H7 (cell line): ENCODE measurements at regions not wholly inside any gene's neighbourhood (a gene's known extent, or its start where the extent isn't known, plus 50 kb on each side); places are given as distances from the start of the nearest gene placed in this dataset.
A peak's percentile ranks its signal among the peaks of the same experiment; 100 is the strongest.
"Not testable (repeated sequence)": the region's sequence is repeated elsewhere in the genome, so short reads cannot be mapped to it uniquely, and the experiment has no call there.

ENCODE experiments used
- DNase-seq: peaks from one replicate; pipeline ENCODE4 v3.0.0; 2012
- H3K27me3 ChIP-seq: 2 replicates; pipeline ENCODE4 v1.6.0; 2011; ENCODE audit warnings: mild to moderate bottlenecking, low read length; ENCODE audit not compliant: control insufficient read depth, insufficient read depth
- H3K36me3 ChIP-seq: replicated peaks from 2 replicates; pipeline ENCODE4 v1.5.1; 2011; ENCODE audit warnings: low read length; ENCODE audit not compliant: control insufficient read depth, insufficient read depth
- H3K4me3 ChIP-seq: 2 replicates; pipeline ENCODE4 v1.5.1; 2011; ENCODE audit warnings: low read depth, mild to moderate bottlenecking, control low read depth, low read length, moderate library complexity; ENCODE audit not compliant: insufficient read depth

GRCh38 chr7:52233248-52233647, 802.2 kb upstream of the POM121L12 start:
- DNase-seq, result no peak
- Histone ChIP-seq H3K36me3 (no peaks in the 10 kb centered on the region; the same call in 1 of the 2 replicates), H3K4me3 (no peak overlapping the region), H3K27me3 (no peaks in the 10 kb centered on the region)

- H3K36me3 ChIP-seq, result no peaks in the 10 kb centered on the region
- H3K27me3 ChIP-seq, result no peaks in the 10 kb centered on the region
- DNase-seq, result no peak
- no peak overlapping the region for H3K4me3 ChIP-seq
These were observed 823.5 kb upstream of the POM121L12 start for GRCh38 chr7:52211930-52212329.

GRCh38 chr7:52209614-52210013, 825.8 kb upstream of the POM121L12 start:
- H3K27me3 ChIP-seq, result no peaks in the 10 kb centered on the region
- H3K36me3 ChIP-seq, result no peaks in the 10 kb centered on the region
- no peak for DNase-seq
- H3K4me3 ChIP-seq, result no peak overlapping the region

- H3K27me3 ChIP-seq, result no peaks in the 10 kb centered on the region
- H3K4me3 ChIP-seq, result no peak overlapping the region
- DNase-seq, result no peak
- no peaks in the 10 kb centered on the region for H3K36me3 ChIP-seq
These were observed 838.2 kb upstream of the POM121L12 start for GRCh38 chr7:52197221-52197620.

GRCh38 chr7:52195664-52196063, 839.8 kb upstream of the POM121L12 start:
- no peaks in the 10 kb centered on the region for H3K27me3 ChIP-seq

GRCh38 chr7:52189153-52189778, 846.2 kb upstream of the POM121L12 start:
- no peak for DNase-seq
- Histone ChIP-seq H3K36me3 (no peaks in the 10 kb centered on the region), H3K4me3 (no peak overlapping the region), H3K27me3 (no peaks in the 10 kb centered on the region)

More at GRCh38 chr7:52195664-52196063, 839.8 kb upstream of the POM121L12 start:
- Histone ChIP-seq H3K4me3 (no peak overlapping the region), H3K36me3 (no peaks in the 10 kb centered on the region)
- DNase-seq, result no peak

GRCh38 chr7:52184006-52184703, 851.3 kb upstream of the POM121L12 start:
- no peak for DNase-seq
- H3K36me3 ChIP-seq, result no peaks in the 10 kb centered on the region
- no peaks in the 10 kb centered on the region for H3K27me3 ChIP-seq
- H3K4me3 ChIP-seq, result no peak overlapping the region

GRCh38 chr7:52179934-52180333, 855.5 kb upstream of the POM121L12 start:
- no peak for DNase-seq
- H3K36me3 ChIP-seq, result no peaks in the 10 kb centered on the region
- H3K4me3 ChIP-seq, result no peak overlapping the region
- no peaks in the 10 kb centered on the region for H3K27me3 ChIP-seq

- no peaks in the 10 kb centered on the region for H3K27me3 ChIP-seq
- peak; percentile 54 for DNase-seq
- no peak overlapping the region for H3K4me3 ChIP-seq
- H3K36me3 ChIP-seq, result no peaks in the 10 kb centered on the region
These were observed 851.5 kb upstream of the COBL start for GRCh38 chr7:52168085-52168484.

- no peak for DNase-seq
- H3K36me3 ChIP-seq, result no peaks in the 10 kb centered on the region
- H3K4me3 ChIP-seq, result no peak overlapping the region
- no peaks in the 10 kb centered on the region for H3K27me3 ChIP-seq
These were observed 846.7 kb upstream of the COBL start for GRCh38 chr7:52163311-52163710.

GRCh38 chr7:52161483-52161882, 844.9 kb upstream of the COBL start:
- Histone ChIP-seq H3K36me3 (no peaks in the 10 kb centered on the region), H3K4me3 (no peak overlapping the region), H3K27me3 (no peaks in the 10 kb centered on the region)
- DNase-seq, result no peak

- not testable (repeated sequence) for H3K4me3 ChIP-seq, H3K36me3 ChIP-seq, H3K27me3 ChIP-seq, DNase-seq
These were observed 842.8 kb upstream of the COBL start for GRCh38 chr7:52159421-52159820.

GRCh38 chr7:52154382-52154781, 837.8 kb upstream of the COBL start:
- no peak for DNase-seq
- Histone ChIP-seq H3K27me3 (no peaks in the 10 kb centered on the region), H3K4me3 (no peak overlapping the region), H3K36me3 (no peaks in the 10 kb centered on the region)

- Histone ChIP-seq H3K27me3 (no peaks in the 10 kb centered on the region), H3K4me3 (no peak overlapping the region), H3K36me3 (no peaks in the 10 kb centered on the region)
- no peak for DNase-seq
These were observed 835.0 kb upstream of the COBL start for GRCh38 chr7:52151559-52151958.

GRCh38 chr7:52150952-52151351, 834.3 kb upstream of the COBL start:
- Histone ChIP-seq H3K36me3 (no peaks in the 10 kb centered on the region), H3K4me3 (no peak overlapping the region), H3K27me3 (no peaks in the 10 kb centered on the region)
- DNase-seq, result no peak
